ENCODE measurements at regions not wholly inside any gene's neighbourhood (a gene's known extent, or its start where the extent isn't known, plus 50 kb on each side); places are given as distances from the start of the nearest gene placed in this dataset.
A peak's percentile ranks its signal among the peaks of the same experiment; 100 is the strongest.

GRCh38 chr10:4061441-4061951 lies 276.5 kb upstream of the KLF6 start:
- no peak for DNase-seq

DNA sequence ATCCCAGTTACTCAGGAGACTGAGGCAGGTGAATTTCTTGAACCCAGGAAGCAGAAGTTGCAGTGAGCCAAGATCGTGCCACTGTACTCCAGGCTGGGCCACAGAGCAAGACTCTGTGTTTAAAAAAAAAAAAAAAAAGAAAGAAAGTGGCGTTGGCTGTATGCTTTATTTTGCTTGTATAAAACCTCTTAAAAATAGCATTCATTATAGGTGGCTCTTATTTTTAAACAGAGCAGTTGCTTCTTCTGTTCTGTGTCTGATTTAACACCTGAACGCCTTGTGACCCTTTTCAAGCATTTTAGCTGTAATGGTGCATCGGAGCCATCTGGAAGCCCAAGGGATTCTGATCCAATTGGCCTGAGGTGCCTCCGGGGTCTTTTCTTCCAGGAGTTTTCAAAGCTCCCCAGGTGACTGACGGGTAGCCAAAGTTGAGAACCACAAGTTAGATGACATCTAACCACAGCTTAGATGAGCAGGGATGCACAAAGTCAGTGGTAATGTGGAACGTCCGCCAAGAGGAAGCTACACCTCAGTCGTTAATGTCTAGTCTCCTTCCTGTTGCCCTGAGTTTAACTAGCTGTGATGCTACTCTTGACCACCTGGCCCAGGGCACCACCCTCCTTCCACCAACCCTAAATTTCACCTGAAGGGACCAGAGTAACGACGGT lies 274.6 kb upstream of the KLF6 start:
- DNase-seq = no peak

GRCh38 chr10:4058514-4059029 lies 273.6 kb upstream of the KLF6 start:
- DNase-seq = no peak

GRCh38 chr10:4057725-4058513 lies 272.9 kb upstream of the KLF6 start:
- DNase-seq = no peak

- no peak for DNase-seq
These were observed 272.0 kb upstream of the KLF6 start for GRCh38 chr10:4057021-4057420.

GRCh38 chr10:4054656-4055435 lies 269.8 kb upstream of the KLF6 start:
- no peak for DNase-seq

DNA sequence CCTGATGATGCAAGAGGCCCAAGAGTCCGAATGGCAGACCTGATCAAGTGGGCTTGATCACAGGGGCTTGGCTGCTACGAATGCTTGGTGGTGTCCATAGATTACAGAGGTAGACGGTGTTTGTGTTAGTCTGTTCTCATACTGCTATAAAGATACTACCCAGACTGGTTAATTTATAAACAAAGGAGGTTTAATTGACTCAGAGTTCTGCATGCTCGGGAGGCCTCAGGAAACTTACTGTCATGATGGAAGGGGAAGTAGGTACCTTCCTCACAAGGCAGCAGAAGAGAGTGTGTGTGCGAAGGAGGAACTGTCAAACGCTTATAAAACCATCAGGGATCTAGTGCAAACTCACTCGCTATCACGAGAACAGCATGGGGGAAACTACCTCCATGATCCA lies 268.9 kb upstream of the KLF6 start:
- DNase-seq = no peak

GRCh38 chr10:4051641-4052151 lies 266.7 kb upstream of the KLF6 start:
- DNase-seq = no peak

GRCh38 chr10:4051011-4051640 lies 266.1 kb upstream of the KLF6 start:
- DNase-seq = no peak

- DNase-seq = no peak
These were observed 265.1 kb upstream of the KLF6 start for GRCh38 chr10:4050061-4050460.

GRCh38 chr10:4049348-4049747 lies 264.3 kb upstream of the KLF6 start:
- no peak for DNase-seq

GRCh38 chr10:4048236-4048864 lies 263.3 kb upstream of the KLF6 start:
- DNase-seq = no peak

- no peak for DNase-seq
These were observed 261.8 kb upstream of the KLF6 start for GRCh38 chr10:4046712-4047354.

GRCh38 chr10:4046030-4046429 lies 261.0 kb upstream of the KLF6 start:
- no peak for DNase-seq

- DNase-seq = no peak
These were observed 259.1 kb upstream of the KLF6 start for GRCh38 chr10:4043897-4044665.

DNA sequence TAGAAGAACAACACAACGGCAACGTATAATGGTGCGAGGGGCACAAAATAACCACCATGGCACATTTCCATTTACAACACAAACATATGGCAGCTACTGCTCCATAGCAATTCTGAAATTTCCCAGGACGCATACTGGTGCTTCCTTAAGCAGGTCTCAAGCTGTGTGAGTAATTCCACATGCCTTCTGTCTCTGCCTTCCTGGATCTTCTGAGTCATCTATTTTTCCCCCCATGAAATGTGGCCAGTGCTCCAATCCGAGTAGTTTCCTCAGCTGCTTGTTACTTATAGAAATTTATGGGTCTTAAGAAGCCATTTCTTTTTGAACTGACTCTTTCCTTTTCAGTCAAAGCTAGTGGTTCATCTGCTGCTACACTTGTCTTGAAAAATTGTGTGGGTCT lies 256.6 kb upstream of the KLF6 start:
- no peak for DNase-seq

GRCh38 chr10:4038000-4038399 lies 253.0 kb upstream of the KLF6 start:
- DNase-seq = no peak

GRCh38 chr10:4035599-4035945 lies 250.6 kb upstream of the KLF6 start:
- no peak for DNase-seq

DNA sequence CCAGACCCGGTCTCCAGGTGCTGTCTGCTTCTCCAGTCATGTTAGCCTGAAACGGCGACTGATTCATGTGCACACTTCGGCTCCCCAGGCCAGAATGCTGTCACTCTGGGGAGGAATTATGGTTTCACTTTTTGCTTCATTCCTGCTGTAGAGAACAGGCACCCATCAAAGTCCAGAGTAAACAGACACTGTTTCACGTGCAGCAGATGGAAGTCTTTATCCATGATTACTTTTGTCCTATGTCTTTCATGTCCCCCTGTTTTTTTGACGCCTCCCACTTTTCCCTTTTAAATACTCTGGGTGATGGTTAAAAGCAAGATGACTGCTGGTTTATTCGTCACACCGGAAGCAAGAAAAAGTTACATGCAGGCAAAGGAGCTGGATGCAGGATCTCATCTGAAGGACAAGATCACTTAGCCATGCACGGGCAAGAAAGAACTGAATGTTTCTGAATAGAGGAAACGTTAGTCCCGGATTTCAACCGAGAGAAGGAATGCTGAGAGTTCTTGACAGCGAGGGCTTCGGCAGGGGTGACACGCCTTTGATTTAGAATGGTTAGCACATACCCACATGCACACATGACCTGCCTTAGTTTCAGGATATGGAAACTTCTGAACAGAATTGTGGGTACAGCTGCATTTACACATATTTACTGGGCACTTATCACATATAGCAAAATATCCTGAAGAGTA lies 250.0 kb upstream of the KLF6 start:
- DNase-seq = peak; percentile 11 to 26

DNA sequence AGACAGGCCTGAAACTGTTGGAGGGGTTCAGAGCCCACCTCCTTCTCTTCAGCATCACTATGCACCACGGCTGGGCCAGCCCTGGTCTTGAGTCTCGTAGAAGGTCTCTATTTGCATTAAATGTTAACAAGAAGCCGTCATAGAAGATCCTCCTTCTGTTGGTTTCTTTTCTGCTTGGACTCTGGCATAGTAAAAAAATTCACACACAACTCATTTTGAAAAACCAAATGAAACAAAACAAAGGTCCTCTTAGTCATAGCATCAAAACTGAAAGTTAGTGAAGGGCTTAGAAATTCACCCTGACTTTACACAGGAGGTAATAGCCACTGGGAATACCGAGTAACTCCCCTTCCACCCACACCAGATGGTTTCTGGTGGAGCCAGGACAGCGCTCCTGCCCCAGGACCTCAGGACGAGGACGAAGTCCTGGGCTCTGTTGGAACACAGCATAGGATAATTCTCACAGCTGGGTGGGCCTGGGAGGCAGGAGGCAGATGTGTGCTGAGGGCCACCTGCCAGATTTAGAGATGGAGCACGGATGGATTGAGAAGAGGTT lies 248.4 kb upstream of the KLF6 start:
- no peak for DNase-seq
